Activated CD4-positive, alpha-beta memory T cell treated with anti-CD3 and anti-CD28 coated beads for 36 hours (primary cell): ENCODE measurements at regions not wholly inside any gene's neighbourhood (a gene's known extent, or its start where the extent isn't known, plus 50 kb on each side); places are given as distances from the start of the nearest gene placed in this dataset.

ENCODE experiments used
- CTCF ChIA-PET: fragments of 350-600 bp; sonication (Branson Sonifier 250); formaldehyde crosslinking; loops from one replicate; lab custom pipeline; 2021; ENCODE audit warnings: antibody characterized with exemption, inconsistent platforms; lab: Charles Lee
- POLR2A ChIA-PET: fragments of 350-600 bp; sonication (Branson Sonifier 250); formaldehyde crosslinking; loops from one replicate; lab custom pipeline; 2021; ENCODE audit warnings: antibody characterized with exemption; lab: Charles Lee
- DNase-seq: peaks from one replicate; pipeline ENCODE4 v3.0.0-alpha.2; 2020
- H3K27ac Mint-ChIP-seq: one replicate; pipeline ENCODE4 v1.8.0; 2021; ENCODE audit warnings: mixed read lengths
- H3K27me3 Mint-ChIP-seq: one replicate; pipeline ENCODE4 v1.8.0; 2021; ENCODE audit warnings: mixed read lengths
- H3K36me3 Mint-ChIP-seq: one replicate; pipeline ENCODE4 v1.8.0; 2021; ENCODE audit warnings: mixed read lengths
- H3K4me1 Mint-ChIP-seq: one replicate; pipeline ENCODE4 v1.8.0; 2021; ENCODE audit warnings: low read depth, mixed read lengths
- H3K4me3 Mint-ChIP-seq: one replicate; pipeline ENCODE4 v1.8.0; 2021; ENCODE audit warnings: mild to moderate bottlenecking, mixed read lengths
- H3K9me3 Mint-ChIP-seq: one replicate; pipeline ENCODE4 v1.8.0; 2021; ENCODE audit warnings: mixed read lengths
- intact Hi-C: fragments of 100-400 bp; cut with micrococcal nuclease; formaldehyde crosslinking; loops from one replicate; pipeline ENCODE4 v1.15.1; 2023

GRCh38 chr9:26058111-26058895 lies 380.1 kb upstream of the TUSC1 start:
- Mint-ChIP-seq H3K36me3 (no peaks in the 10 kb centered on the region), H3K27ac (no peak overlapping the region), H3K27me3 (no peaks in the 10 kb centered on the region), H3K4me3 (no peak overlapping the region), H3K9me3 (peaks cover 17% of the 10 kb centered on the region), H3K4me1 (no peaks in the 10 kb centered on the region)
- no peak for DNase-seq
- intact Hi-C loops = no loop called here
- ChIA-PET CTCF (no interaction called here), POLR2A (no interaction called here)

- Mint-ChIP-seq H3K27me3 (no peaks in the 10 kb centered on the region), H3K9me3 (peaks cover 17% of the 10 kb centered on the region), H3K4me3 (no peak overlapping the region), H3K27ac (no peak overlapping the region), H3K36me3 (no peaks in the 10 kb centered on the region), H3K4me1 (no peaks in the 10 kb centered on the region)
- CTCF ChIA-PET = no interaction called here
- intact Hi-C loops = no loop called here
- no peak for DNase-seq
- POLR2A ChIA-PET = no interaction called here
These were observed 378.8 kb upstream of the TUSC1 start for GRCh38 chr9:26057050-26057449.

GRCh38 chr9:26054600-26055520 lies 376.6 kb upstream of the TUSC1 start:
- no peaks in the 10 kb centered on the region for H3K4me1 Mint-ChIP-seq
- no peak overlapping the region for H3K4me3 Mint-ChIP-seq
- intact Hi-C loops = no loop called here
- H3K27me3 Mint-ChIP-seq = no peaks in the 10 kb centered on the region
- peaks cover 20% of the 10 kb centered on the region for H3K9me3 Mint-ChIP-seq
- CTCF ChIA-PET = no interaction called here
- DNase-seq = no peak
- no peak overlapping the region for H3K27ac Mint-ChIP-seq
- H3K36me3 Mint-ChIP-seq = no peaks in the 10 kb centered on the region
- POLR2A ChIA-PET = no interaction called here

- Mint-ChIP-seq H3K27me3 (no peaks in the 10 kb centered on the region), H3K27ac (no peak overlapping the region), H3K4me1 (no peaks in the 10 kb centered on the region), H3K4me3 (no peak overlapping the region), H3K36me3 (no peaks in the 10 kb centered on the region), H3K9me3 (peaks cover 19% of the 10 kb centered on the region)
- DNase-seq = no peak
- intact Hi-C loops = no loop called here
- CTCF ChIA-PET = no interaction called here
- POLR2A ChIA-PET = no interaction called here
These were observed 375.7 kb upstream of the TUSC1 start for GRCh38 chr9:26053954-26054353.

- Mint-ChIP-seq H3K9me3 (peaks cover 31% of the 10 kb centered on the region), H3K27ac (no peak overlapping the region), H3K27me3 (no peaks in the 10 kb centered on the region), H3K36me3 (no peaks in the 10 kb centered on the region), H3K4me1 (no peaks in the 10 kb centered on the region), H3K4me3 (no peak overlapping the region)
- ChIA-PET CTCF (no interaction called here), POLR2A (no interaction called here)
- no peak for DNase-seq
- intact Hi-C loops = no loop called here
These were observed 365.2 kb upstream of the TUSC1 start for GRCh38 chr9:26043431-26043830.

- Mint-ChIP-seq H3K9me3 (peaks cover 11% of the 10 kb centered on the region), H3K36me3 (no peaks in the 10 kb centered on the region), H3K4me1 (no peaks in the 10 kb centered on the region), H3K4me3 (no peak overlapping the region), H3K27ac (no peak overlapping the region), H3K27me3 (no peaks in the 10 kb centered on the region)
- no peak for DNase-seq
- CTCF ChIA-PET = no interaction called here
- intact Hi-C loops = no loop called here
- POLR2A ChIA-PET = no interaction called here
These were observed 356.5 kb upstream of the TUSC1 start for GRCh38 chr9:26034786-26035185.

GRCh38 chr9:26033336-26033735 lies 355.1 kb upstream of the TUSC1 start:
- H3K27me3 Mint-ChIP-seq = no peaks in the 10 kb centered on the region
- DNase-seq = no peak
- intact Hi-C loops = no loop called here
- no peak overlapping the region for H3K27ac Mint-ChIP-seq
- no peaks in the 10 kb centered on the region for H3K36me3 Mint-ChIP-seq
- H3K9me3 Mint-ChIP-seq = peaks cover 6% of the 10 kb centered on the region
- no peaks in the 10 kb centered on the region for H3K4me1 Mint-ChIP-seq
- ChIA-PET CTCF (no interaction called here), POLR2A (no interaction called here)
- H3K4me3 Mint-ChIP-seq = no peak overlapping the region

GRCh38 chr9:26026423-26027100 lies 348.3 kb upstream of the TUSC1 start:
- no peak for DNase-seq

GRCh38 chr9:26013199-26013598 lies 335.0 kb upstream of the TUSC1 start:
- H3K9me3 Mint-ChIP-seq = peaks cover 15% of the 10 kb centered on the region
- no peak overlapping the region for H3K27ac Mint-ChIP-seq
- ChIA-PET CTCF (no interaction called here), POLR2A (no interaction called here)
- no peak for DNase-seq
- no peaks in the 10 kb centered on the region for H3K27me3 Mint-ChIP-seq
- H3K4me1 Mint-ChIP-seq = no peaks in the 10 kb centered on the region
- H3K36me3 Mint-ChIP-seq = no peaks in the 10 kb centered on the region
- intact Hi-C loops = no loop called here
- H3K4me3 Mint-ChIP-seq = no peak overlapping the region

More at GRCh38 chr9:26026423-26027100, 348.3 kb upstream of the TUSC1 start:
- no peaks in the 10 kb centered on the region for H3K4me1 Mint-ChIP-seq
- no peaks in the 10 kb centered on the region for H3K36me3 Mint-ChIP-seq
- peaks cover 7% of the 10 kb centered on the region for H3K9me3 Mint-ChIP-seq
- intact Hi-C loops = no loop called here
- no peak overlapping the region for H3K4me3 Mint-ChIP-seq
- no peak overlapping the region for H3K27ac Mint-ChIP-seq
- POLR2A ChIA-PET = no interaction called here
- no peaks in the 10 kb centered on the region for H3K27me3 Mint-ChIP-seq
- CTCF ChIA-PET = no interaction called here

- Mint-ChIP-seq H3K4me1 (no peaks in the 10 kb centered on the region), H3K4me3 (no peak overlapping the region), H3K27ac (no peak overlapping the region), H3K27me3 (no peaks in the 10 kb centered on the region), H3K9me3 (peaks cover 11% of the 10 kb centered on the region), H3K36me3 (no peaks in the 10 kb centered on the region)
- no peak for DNase-seq
- CTCF ChIA-PET = no interaction called here
- POLR2A ChIA-PET = no interaction called here
- intact Hi-C loops = no loop called here
These were observed 334.6 kb upstream of the TUSC1 start for GRCh38 chr9:26012797-26013196.

GRCh38 chr9:25994605-25995004 lies 316.4 kb upstream of the TUSC1 start:
- POLR2A ChIA-PET = no interaction called here
- no peak overlapping the region for H3K27ac Mint-ChIP-seq
- intact Hi-C loops = no loop called here
- no peaks in the 10 kb centered on the region for H3K27me3 Mint-ChIP-seq
- H3K9me3 Mint-ChIP-seq = peaks cover 35% of the 10 kb centered on the region
- no peak for DNase-seq
- no peaks in the 10 kb centered on the region for H3K36me3 Mint-ChIP-seq
- H3K4me1 Mint-ChIP-seq = no peaks in the 10 kb centered on the region
- CTCF ChIA-PET = no interaction called here
- H3K4me3 Mint-ChIP-seq = no peak overlapping the region

GRCh38 chr9:25990376-25990775 lies 312.1 kb upstream of the TUSC1 start:
- Mint-ChIP-seq H3K4me3 (no peak overlapping the region), H3K27ac (no peak overlapping the region), H3K27me3 (no peaks in the 10 kb centered on the region), H3K4me1 (no peaks in the 10 kb centered on the region), H3K9me3 (peaks cover 55% of the 10 kb centered on the region), H3K36me3 (no peaks in the 10 kb centered on the region)
- no peak for DNase-seq
- intact Hi-C loops = no loop called here
- ChIA-PET CTCF (interaction anchor here (1.2 kb wide), 1 partner anchor 83 kb away, joined by 3 read pairs; no protein-coding TSS in a partner anchor), POLR2A (no interaction called here)
